HK-2 (cell line): ENCODE measurements at regions not wholly inside any gene's neighbourhood (a gene's known extent, or its start where the extent isn't known, plus 50 kb on each side); places are given as distances from the start of the nearest gene placed in this dataset.
"Not testable (repeated sequence)": the region's sequence is repeated elsewhere in the genome, so short reads cannot be mapped to it uniquely, and the experiment has no call there.

ENCODE experiments used
- DNase-seq: peaks from one replicate; pipeline ENCODE4 v3.0.0-alpha.2; 2018; ENCODE audit not compliant: unreplicated experiment

- no peak for DNase-seq
These were observed 106.4 kb downstream of the BRD1 start for GRCh38 chr22:49721211-49721763.

DNA sequence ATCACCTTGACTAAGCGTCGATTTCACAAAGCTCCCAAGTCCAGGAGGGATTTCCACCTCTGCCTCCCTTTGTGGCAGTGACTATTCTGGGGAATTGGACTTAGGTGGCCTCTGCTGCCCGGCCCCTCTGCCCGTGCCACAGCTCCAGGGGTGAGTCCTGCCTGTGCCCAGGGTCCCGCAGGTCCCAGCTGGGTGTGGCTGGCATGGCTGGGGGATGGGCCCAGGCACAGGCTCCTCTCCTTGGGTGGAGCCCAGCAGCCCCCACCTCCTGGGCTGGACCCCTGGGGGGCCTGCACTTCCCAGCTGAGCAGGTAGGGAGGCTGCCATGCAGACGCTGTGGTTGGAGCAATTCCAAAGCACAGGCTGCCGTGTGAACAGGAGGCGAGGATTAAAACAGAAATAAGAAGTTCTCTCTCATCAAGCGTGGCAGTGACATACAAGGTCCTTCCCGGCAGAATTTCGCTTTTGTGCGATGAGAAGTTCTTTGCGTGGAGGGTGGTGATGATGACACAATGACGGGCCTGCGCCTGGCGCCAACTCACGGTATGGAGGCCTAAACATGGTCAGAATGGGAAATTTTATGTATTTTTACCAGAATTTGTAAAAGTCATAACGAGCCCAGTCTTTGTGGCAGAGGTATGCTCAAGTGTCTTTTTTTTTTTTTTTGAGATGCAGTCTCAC is 107.3 kb downstream of the BRD1 start:
- DNase-seq: no peak

DNA sequence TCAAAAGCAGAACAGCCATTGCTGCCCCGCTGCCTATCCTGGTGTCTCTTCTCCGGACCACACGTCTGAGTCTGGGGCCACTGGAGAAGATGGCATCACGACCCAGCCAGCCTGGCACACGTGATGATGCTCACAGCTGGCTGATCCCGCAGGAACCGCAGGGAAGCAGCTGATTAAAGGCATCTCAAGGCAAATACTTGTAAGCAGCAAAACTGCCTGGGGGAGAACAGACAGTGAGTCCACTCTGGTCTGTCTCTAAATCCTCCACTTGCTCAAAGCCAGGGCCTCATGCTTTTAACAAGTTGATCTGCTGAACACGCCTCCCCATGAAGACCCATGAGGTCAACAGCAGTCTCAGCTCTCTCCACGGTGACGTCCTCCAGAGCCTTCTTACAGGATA is 108.6 kb downstream of the BRD1 start:
- no peak for DNase-seq

DNA sequence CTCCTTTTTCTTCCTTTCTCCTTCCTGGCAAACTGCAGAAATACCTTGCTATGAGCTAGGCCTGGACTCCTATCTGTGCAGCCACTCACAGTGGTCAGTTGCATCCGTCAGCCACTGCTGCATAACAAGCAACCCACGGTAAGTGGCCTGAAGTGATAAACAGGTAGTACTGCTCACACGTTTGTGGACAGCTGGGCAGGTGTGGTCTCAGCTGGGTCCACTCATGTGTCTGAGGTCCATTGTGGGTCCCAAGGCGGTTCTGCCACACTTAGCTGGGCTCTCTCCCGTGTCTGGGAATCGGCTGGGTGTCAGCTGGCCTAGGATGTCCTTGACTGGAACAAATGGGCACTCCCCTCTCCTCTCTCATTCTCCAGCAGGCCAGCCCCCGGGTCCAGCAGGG is 109.3 kb downstream of the BRD1 start:
- no peak for DNase-seq

GRCh38 chr22:49717322-49717919 is 110.3 kb downstream of the BRD1 start:
- DNase-seq: no peak

GRCh38 chr22:49716441-49716840 is 111.2 kb downstream of the BRD1 start:
- DNase-seq: no peak

GRCh38 chr22:49715450-49715849 is 112.2 kb downstream of the BRD1 start:
- no peak for DNase-seq

- DNase-seq: no peak
These were observed 114.7 kb downstream of the BRD1 start for GRCh38 chr22:49713003-49713402.

- DNase-seq: no peak
These were observed 115.4 kb downstream of the BRD1 start for GRCh38 chr22:49712195-49712791.

- no peak for DNase-seq
These were observed 116.9 kb downstream of the BRD1 start for GRCh38 chr22:49710746-49711145.

DNA sequence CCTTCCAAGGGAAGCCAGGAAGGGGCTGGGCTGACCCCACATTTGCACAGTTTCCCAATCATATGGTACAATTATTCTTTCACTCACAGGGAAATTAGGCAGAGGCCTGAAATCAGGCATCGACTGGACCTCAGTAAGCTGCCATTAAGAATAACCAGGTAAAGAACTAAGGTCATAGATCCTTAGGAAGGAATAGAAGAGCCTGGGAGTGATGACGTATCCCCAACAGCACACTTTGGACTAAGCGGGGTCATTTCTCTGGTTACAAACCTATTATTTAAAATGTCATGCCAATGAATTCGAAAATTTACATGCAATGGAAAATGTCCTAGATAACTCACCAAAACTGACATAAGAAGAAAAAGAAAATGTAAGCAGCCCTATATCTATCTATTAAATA is 118.2 kb downstream of the BRD1 start:
- no peak for DNase-seq

GRCh38 chr22:49705972-49706352 is 121.7 kb downstream of the BRD1 start:
- no peak for DNase-seq

- no peak for DNase-seq
These were observed 122.3 kb downstream of the BRD1 start for GRCh38 chr22:49705216-49705971.

- no peak for DNase-seq
These were observed 123.1 kb downstream of the BRD1 start for GRCh38 chr22:49704345-49705215.

DNA sequence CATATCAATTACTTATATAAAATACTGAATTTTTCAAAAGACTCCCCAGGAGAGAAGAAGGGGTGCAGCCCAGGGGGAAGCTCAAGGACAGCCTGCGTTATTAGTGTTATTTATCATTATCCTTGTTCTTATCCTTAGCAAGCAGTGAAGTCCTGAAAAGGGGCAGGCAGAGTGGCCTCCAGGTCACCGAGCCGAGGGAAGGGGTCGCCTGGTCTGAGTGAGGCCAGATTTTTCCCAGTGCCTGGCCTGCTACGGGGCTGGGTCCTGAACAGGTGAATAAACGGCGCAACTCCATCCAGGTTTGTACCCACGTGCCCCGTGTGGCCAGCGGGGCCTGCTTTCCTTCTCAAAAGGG is 123.7 kb downstream of the BRD1 start:
- DNase-seq: no peak

- no peak for DNase-seq
These were observed 124.2 kb downstream of the BRD1 start for GRCh38 chr22:49703505-49703904.

- no peak for DNase-seq
These were observed 125.6 kb downstream of the BRD1 start for GRCh38 chr22:49702068-49702397.

GRCh38 chr22:49701380-49702067 is 126.1 kb downstream of the BRD1 start:
- DNase-seq: no peak

DNA sequence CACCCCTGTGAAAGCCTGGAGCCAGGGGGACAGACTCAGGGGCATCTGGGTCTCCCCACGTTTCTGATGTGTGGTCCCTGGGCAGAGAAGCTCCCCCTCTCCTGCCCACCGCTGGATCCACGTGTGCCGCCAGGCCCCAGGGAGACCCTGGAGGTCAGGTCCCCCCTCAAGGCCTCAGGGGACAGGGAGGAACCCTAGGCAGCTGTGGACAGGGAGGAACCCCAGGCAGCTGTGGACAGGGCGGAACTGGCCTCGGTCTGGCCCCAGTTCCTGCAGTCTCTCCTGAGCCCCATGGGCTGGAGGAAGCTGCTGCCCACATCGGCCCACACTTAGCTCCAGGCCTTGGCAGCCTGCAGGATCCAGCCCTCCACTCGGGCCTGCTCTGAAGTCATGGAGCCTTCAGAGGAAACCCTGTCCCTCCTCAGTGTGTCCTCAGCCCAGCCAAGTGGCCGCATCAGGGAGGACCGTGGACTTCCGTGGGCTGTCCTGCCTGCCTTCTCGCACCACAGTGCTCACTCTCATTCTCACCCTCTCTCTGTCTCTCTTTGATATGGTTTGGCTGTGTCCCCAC is 127.7 kb downstream of the BRD1 start:
- no peak for DNase-seq

GRCh38 chr22:49699476-49699875 is 128.2 kb downstream of the BRD1 start:
- no peak for DNase-seq

GRCh38 chr22:49698616-49699015 is 129.1 kb downstream of the BRD1 start:
- DNase-seq: not testable (repeated sequence)
